WTC11 (cell line): ENCODE measurements at regions not wholly inside any gene's neighbourhood (a gene's known extent, or its start where the extent isn't known, plus 50 kb on each side); places are given as distances from the start of the nearest gene placed in this dataset.

Source experiments
- CREB1 ChIP-seq: sonication (generic); formaldehyde crosslinking; IDR thresholded peaks from 2 replicates; pipeline ENCODE4 v1.8.0; 2023; ENCODE audit warnings: mild to moderate bottlenecking, missing genetic modification reagents
- E2F1 ChIP-seq: sonication (generic); formaldehyde crosslinking; IDR thresholded peaks from 2 replicates; pipeline ENCODE4 v1.8.0; 2022; ENCODE audit warnings: mild to moderate bottlenecking, missing genetic modification reagents
- TCF7 ChIP-seq: sonication (generic); formaldehyde crosslinking; IDR thresholded peaks from 2 replicates; pipeline ENCODE4 v1.8.0; 2022; ENCODE audit warnings: mild to moderate bottlenecking, low read depth, missing genetic modification reagents, moderate library complexity
- TF ChIP-seq, protein P1 (sequence below): sonication (generic); formaldehyde crosslinking; conservative IDR thresholded peaks from 2 replicates; pipeline ENCODE4 v1.8.1; 2022; ENCODE audit warnings: mild to moderate bottlenecking, missing genetic modification reagents
- TF ChIP-seq, protein P2 (sequence below): sonication (generic); formaldehyde crosslinking; IDR thresholded peaks from 2 replicates; pipeline ENCODE4 v1.8.1; 2022; ENCODE audit warnings: low read depth, missing genetic modification reagents, borderline replicate concordance

GRCh38 chr4:182093431-182093831 lies 149.8 kb upstream of the TENM3 start:
- TF ChIP-seq E2F1 (CRISPR knock-in tag) = no peak
- no peak for TF ChIP-seq TCF7 (CRISPR knock-in tag)
- TF ChIP-seq, protein P1, sequence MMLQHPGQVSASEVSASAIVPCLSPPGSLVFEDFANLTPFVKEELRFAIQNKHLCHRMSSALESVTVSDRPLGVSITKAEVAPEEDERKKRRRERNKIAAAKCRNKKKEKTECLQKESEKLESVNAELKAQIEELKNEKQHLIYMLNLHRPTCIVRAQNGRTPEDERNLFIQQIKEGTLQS (CRISPR knock-in tag) = no peak
- TF ChIP-seq, protein P2, sequence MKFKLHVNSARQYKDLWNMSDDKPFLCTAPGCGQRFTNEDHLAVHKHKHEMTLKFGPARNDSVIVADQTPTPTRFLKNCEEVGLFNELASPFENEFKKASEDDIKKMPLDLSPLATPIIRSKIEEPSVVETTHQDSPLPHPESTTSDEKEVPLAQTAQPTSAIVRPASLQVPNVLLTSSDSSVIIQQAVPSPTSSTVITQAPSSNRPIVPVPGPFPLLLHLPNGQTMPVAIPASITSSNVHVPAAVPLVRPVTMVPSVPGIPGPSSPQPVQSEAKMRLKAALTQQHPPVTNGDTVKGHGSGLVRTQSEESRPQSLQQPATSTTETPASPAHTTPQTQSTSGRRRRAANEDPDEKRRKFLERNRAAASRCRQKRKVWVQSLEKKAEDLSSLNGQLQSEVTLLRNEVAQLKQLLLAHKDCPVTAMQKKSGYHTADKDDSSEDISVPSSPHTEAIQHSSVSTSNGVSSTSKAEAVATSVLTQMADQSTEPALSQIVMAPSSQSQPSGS (CRISPR knock-in tag) = no peak
- no peak for TF ChIP-seq CREB1
